ENCODE measurements at regions not wholly inside any gene's neighbourhood (a gene's known extent, or its start where the extent isn't known, plus 50 kb on each side); places are given as distances from the start of the nearest gene placed in this dataset.
"Not testable (repeated sequence)": the region's sequence is repeated elsewhere in the genome, so short reads cannot be mapped to it uniquely, and the experiment has no call there.

DNA sequence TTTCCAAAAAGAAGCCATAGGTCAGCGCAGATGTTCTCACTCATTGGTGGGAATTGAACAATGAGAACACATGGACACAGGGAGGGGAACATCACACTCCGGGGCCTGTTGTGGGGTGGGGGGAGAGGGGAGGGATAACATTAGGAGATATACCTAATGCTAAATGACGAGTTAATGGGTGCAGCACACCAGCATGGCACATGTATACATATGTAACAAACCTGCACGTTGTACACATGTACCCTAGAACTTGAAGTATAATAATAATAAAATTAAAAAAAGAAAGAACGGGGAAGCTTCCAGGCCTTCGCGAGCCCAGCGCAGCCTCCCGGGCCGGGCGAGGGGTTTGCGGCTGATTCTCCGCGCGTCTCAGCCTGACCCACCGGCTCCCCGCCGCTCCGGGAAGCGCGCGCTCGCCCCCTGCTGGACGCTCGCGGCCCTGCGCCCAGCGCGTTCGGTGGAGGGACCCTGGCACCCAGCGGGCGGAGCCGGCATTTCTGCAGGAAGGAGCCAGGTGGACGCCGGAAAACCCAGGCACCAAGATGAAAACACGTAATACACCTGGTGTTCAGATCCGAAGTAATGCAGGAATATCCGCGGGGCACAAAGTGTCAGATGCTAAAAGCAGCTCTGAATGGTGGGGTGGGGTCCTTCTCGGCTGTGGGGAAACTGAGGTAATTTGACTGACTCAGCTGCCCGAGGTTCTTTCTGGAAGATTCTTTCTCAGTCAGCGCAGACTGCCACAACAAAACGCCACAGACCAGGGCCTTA is 67.1 kb upstream of the PPP1R26 start:
- peak; percentile 90 for DNase-seq (ENCODE audit: insufficient read length, low spot score)
- FAIRE-seq = not testable (repeated sequence)
- TF ChIP-seq, protein P1, sequence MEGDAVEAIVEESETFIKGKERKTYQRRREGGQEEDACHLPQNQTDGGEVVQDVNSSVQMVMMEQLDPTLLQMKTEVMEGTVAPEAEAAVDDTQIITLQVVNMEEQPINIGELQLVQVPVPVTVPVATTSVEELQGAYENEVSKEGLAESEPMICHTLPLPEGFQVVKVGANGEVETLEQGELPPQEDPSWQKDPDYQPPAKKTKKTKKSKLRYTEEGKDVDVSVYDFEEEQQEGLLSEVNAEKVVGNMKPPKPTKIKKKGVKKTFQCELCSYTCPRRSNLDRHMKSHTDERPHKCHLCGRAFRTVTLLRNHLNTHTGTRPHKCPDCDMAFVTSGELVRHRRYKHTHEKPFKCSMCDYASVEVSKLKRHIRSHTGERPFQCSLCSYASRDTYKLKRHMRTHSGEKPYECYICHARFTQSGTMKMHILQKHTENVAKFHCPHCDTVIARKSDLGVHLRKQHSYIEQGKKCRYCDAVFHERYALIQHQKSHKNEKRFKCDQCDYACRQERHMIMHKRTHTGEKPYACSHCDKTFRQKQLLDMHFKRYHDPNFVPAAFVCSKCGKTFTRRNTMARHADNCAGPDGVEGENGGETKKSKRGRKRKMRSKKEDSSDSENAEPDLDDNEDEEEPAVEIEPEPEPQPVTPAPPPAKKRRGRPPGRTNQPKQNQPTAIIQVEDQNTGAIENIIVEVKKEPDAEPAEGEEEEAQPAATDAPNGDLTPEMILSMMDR (IDR thresholded peaks at IDR 0.05; ENCODE audit: insufficient read depth, missing control alignments) = peak; percentile 99

DNA sequence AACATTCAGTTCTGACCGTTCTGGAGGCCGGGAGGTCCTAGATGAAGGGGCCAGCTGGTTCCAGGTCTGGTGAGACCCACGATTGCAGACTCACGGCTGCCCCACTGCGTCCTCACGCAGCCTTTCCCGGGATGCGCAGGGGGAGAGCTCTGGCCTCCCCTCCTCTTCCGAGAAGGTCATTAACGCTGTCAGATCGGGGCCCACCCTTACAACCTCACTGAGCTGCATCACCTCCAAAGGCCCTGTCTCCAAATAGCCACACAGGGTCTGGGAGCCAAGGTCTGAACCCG is 66.6 kb upstream of the PPP1R26 start:
- no peak for FAIRE-seq
- TF ChIP-seq, protein P1 (IDR thresholded peaks at IDR 0.05; ENCODE audit: insufficient read depth, missing control alignments) = no peak

DNA sequence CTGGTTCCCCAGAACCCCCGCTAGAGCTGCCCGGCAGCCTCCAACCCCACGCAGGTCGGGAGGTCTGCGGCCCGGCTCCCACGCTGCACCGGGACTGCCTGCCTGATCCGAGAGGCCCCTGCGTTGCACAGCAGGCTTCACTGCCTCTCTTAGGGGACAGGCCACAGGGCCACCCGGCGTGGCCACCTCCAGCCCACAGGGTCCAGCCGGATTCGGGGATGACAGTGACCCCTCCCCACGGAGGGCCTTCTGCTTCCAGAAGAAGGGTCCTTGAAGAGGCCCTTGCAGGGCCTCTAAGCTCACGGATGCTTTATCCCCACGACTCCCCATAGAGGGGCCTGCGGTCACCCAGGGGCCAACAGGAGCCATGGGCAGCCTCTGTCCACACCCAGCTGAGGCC is 66.1 kb upstream of the PPP1R26 start:
- TF ChIP-seq, protein P1 (IDR thresholded peaks at IDR 0.05; ENCODE audit: insufficient read depth, missing control alignments) = no peak
- DNase-seq (ENCODE audit: insufficient read length, low spot score) = no peak
- FAIRE-seq = no peak

More for the DNA sequence above, 66.6 kb upstream of the PPP1R26 start:
- DNase-seq (ENCODE audit: insufficient read length, low spot score) = no peak

DNA sequence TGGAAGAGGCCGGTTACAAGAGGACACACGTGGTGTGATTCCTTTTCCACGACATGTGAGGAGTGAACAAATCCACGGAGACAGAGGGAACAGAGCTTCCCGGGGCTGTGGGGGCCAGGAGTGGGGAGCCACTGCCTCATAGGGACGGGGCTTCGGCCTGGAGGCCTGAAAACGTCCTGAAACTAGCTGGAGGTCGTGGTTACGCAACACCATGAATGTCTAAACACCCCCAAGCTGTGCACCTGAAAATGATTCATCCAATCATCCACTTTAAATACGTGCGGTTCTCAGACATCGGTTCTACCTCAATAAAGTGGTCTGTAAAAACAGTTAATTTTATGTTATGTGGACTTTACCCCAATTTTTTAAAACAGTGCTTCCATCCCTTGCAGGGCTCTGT is 65.3 kb upstream of the PPP1R26 start:
- no peak for DNase-seq (ENCODE audit: insufficient read length, low spot score)
- TF ChIP-seq, protein P1 (IDR thresholded peaks at IDR 0.05; ENCODE audit: insufficient read depth, missing control alignments) = no peak
- FAIRE-seq = no peak

DNA sequence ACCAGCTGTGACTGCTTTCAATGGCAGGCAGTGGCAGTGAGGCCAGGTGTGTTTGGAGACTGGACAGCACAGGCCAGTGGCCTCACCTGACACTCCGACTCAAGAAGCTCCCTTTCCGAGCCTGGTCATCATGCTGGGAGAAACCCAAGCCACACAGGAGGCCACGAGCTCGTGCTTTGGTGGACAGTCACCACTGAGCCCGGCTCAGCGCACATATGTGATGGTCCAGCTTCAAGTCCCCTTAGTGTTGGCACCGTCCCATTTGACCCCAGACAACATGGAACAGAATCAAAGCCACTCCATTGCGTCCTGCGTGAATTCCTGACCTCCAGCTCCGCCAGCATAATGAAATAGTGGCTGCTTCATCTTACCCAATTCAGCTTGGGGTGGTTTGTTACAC is 64.0 kb upstream of the PPP1R26 start:
- DNase-seq (ENCODE audit: insufficient read length, low spot score) (no peak), FAIRE-seq (no peak)
- TF ChIP-seq, protein P1 (IDR thresholded peaks at IDR 0.05; ENCODE audit: insufficient read depth, missing control alignments) = no peak

DNA sequence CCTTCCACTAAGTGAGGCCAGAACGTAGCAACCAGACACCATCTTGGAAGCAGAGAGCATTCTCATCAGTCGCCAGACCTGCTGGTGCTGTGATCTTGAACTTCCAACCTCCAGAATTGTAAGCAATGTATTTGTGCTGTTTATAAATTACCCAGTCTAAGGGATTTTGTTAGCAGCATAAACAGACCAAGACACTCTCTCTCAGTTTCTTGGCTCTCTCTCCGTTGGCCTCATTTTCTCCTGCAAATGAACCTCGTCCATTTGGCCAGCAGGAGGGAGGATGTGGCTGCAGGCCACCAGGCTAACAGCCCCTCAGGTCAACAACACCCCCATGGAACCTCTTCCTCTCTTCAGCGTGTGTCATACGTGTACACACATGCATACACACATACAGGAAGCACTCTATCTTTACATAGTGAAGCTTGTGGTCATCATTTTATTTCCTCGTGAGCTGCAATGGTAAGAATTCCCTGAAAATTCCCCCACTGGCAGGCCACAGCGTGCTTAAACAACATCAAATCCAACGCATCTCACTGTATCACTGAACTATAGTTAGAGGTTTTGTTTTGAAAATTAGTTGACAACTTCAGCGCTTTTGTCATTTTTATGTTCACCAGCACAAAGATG is 62.8 kb upstream of the PPP1R26 start:
- FAIRE-seq (no peak), DNase-seq (ENCODE audit: insufficient read length, low spot score) (no peak)
- TF ChIP-seq, protein P1 (IDR thresholded peaks at IDR 0.05; ENCODE audit: insufficient read depth, missing control alignments) = no peak

DNA sequence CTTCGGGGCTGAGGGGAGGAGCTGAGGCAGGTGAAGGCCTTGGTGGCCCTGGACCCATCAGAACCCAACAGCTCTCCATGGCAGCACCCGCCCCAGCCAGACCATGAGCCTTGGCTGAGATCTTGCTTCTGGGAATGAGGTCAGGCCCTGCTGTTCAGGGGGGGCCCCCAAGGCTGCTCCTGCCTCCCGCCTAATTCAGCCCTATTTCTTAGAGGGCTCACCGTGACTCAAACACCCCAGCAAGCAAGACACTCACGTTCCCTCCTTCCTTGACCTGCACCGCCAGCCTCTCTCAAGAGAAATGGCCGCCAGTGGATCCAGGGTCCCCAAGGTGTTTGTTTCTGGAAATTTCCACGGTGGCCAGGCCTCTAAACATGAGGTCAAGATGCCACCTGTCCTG is 61.4 kb upstream of the PPP1R26 start:
- TF ChIP-seq, protein P1 (IDR thresholded peaks at IDR 0.05; ENCODE audit: insufficient read depth, missing control alignments) = no peak
- FAIRE-seq (no peak), DNase-seq (ENCODE audit: insufficient read length, low spot score) (no peak)

Data from D721Med (cell line).